Mucosa of descending colon (tissue), 3 donors: ENCODE measurements at regions not wholly inside any gene's neighbourhood (a gene's known extent, or its start where the extent isn't known, plus 50 kb on each side); places are given as distances from the start of the nearest gene placed in this dataset.

Experiments
- ATAC-seq: fragments of 200-7000 bp; cut with Tn5 transposase; one replicate; pipeline ENCODE4 v1.9.1; 2020; ENCODE audit warnings: mild to moderate bottlenecking, moderate library complexity
- DNase-seq, 3 donors: peaks; one replicate each; pipeline ENCODE4 v3.0.0-alpha.2; 2020
- H3K36me3 ChIP-seq: fragments of 200-600 bp; one replicate; pipeline ENCODE4 v1.8.0; 2021; ENCODE audit warnings: low read depth, mild to moderate bottlenecking
- H3K4me1 ChIP-seq: fragments of 200-600 bp; one replicate; pipeline ENCODE4 v1.8.0; 2021; ENCODE audit warnings: low read depth, mild to moderate bottlenecking
- H3K4me3 ChIP-seq: fragments of 200-600 bp; one replicate; pipeline ENCODE4 v1.8.0; 2021; ENCODE audit warnings: mild to moderate bottlenecking
- H3K9me3 ChIP-seq: fragments of 200-600 bp; one replicate; pipeline ENCODE4 v1.8.0; 2021; ENCODE audit warnings: mild to moderate bottlenecking
- CTCF ChIP-seq: fragments of 200-600 bp; IDR thresholded peaks from one replicate; pipeline ENCODE4 v1.8.0; 2022; ENCODE audit warnings: antibody characterized with exemption, mild to moderate bottlenecking
- intact Hi-C, 2 donors: fragments of 100-400 bp; cut with DNase I in 1 of 2; cut with micrococcal nuclease in 1 of 2; formaldehyde crosslinking; loops; one replicate each; pipeline versions ENCODE4 v1.11.0 to v1.11.1; 2022; cut with DNase I, micrococcal nuclease
- donor health status: DM: no; HTN: no; CAD: no; lungs with moderate emphysema.
- donor health status: DM: no; HTN: no; CAD: no.
- donor health status: DM: no; HTN: yes; CAD: no.

- Histone ChIP-seq H3K4me1 (no peaks in the 10 kb centered on the region), H3K4me3 (no peak overlapping the region), H3K9me3 (no peaks in the 10 kb centered on the region), H3K36me3 (no peaks in the 10 kb centered on the region)
- DNase-seq (no peak), ATAC-seq (no peak)
- intact Hi-C loops, result no loop called here
- TF ChIP-seq CTCF, result no peak
Observed at GRCh38 chr4:123945301-123945700, 548.7 kb downstream of the SPRY1 start.

GRCh38 chr4:123950530-123950929 is 553.9 kb downstream of the SPRY1 start:
- no peaks in the 10 kb centered on the region for H3K4me1 ChIP-seq
- ATAC-seq, result no peak
- no peak for TF ChIP-seq CTCF
- DNase-seq, result no peak
- intact Hi-C loops, result no loop called here
- no peaks in the 10 kb centered on the region for H3K36me3 ChIP-seq
- no peak overlapping the region for H3K4me3 ChIP-seq
- H3K9me3 ChIP-seq, result no peaks in the 10 kb centered on the region

- Histone ChIP-seq H3K4me1 (no peaks in the 10 kb centered on the region), H3K9me3 (no peaks in the 10 kb centered on the region), H3K4me3 (no peak overlapping the region), H3K36me3 (no peaks in the 10 kb centered on the region)
- no peak for ATAC-seq
- intact Hi-C loops, result no loop called here
- no peak for TF ChIP-seq CTCF
- DNase-seq, result no peak
Observed at GRCh38 chr4:123952530-123953274, 556.1 kb downstream of the SPRY1 start.

- intact Hi-C loops, result no loop called here
- ATAC-seq (no peak), DNase-seq (no peak)
- H3K4me1 ChIP-seq, result no peaks in the 10 kb centered on the region
- H3K4me3 ChIP-seq, result no peak overlapping the region
- no peak for TF ChIP-seq CTCF
- no peaks in the 10 kb centered on the region for H3K9me3 ChIP-seq
- no peaks in the 10 kb centered on the region for H3K36me3 ChIP-seq
Observed at GRCh38 chr4:123953566-123953965, 557.0 kb downstream of the SPRY1 start.

- Histone ChIP-seq H3K9me3 (no peaks in the 10 kb centered on the region), H3K4me3 (no peak overlapping the region), H3K4me1 (no peaks in the 10 kb centered on the region), H3K36me3 (no peaks in the 10 kb centered on the region)
- no peak for TF ChIP-seq CTCF
- no peak for DNase-seq
- no peak for ATAC-seq
- intact Hi-C loops, result no loop called here
Observed at GRCh38 chr4:123954220-123954619, 557.6 kb downstream of the SPRY1 start.
